ENCODE measurements at regions not wholly inside any gene's neighbourhood (a gene's known extent, or its start where the extent isn't known, plus 50 kb on each side); places are given as distances from the start of the nearest gene placed in this dataset.
A peak's percentile ranks its signal among the peaks of the same experiment; 100 is the strongest.

DNA sequence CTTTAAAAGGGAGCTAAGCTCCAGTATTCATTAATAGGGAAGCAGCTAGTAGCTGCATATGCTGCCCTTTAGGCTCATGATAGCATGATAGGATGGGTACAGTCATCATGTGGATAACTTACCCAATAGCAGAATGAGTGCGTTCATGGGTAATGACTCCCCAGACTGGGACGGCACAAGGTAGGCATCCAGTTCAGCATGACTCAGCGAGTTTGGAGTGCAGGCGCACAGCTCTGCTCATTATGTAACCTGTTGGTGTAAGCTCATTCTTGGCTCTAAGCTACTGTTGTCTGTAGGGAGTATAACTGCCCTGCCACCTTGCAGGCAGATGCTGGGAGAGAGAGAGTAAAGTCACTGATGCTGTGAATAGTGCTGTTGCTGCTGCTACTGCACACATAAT lies 209.2 kb upstream of the SYT4 start:
- peaks cover 3 to 29% (median 14%) of the 10 kb centered on the region in 9 donors for H3K9me3 Mint-ChIP-seq
- H3K27ac Mint-ChIP-seq = no peak overlapping the region
- POLR2A ChIA-PET = no interaction called here
- no peaks in the 10 kb centered on the region for H3K27me3 Mint-ChIP-seq
- no peak overlapping the region for H3K4me3 Mint-ChIP-seq
- peaks cover 0 to 4% (median 0%) of the 10 kb centered on the region in 3 donors for H3K36me3 Mint-ChIP-seq
- no peak for ATAC-seq
- H3K4me1 Mint-ChIP-seq = no peaks in the 10 kb centered on the region
- peak in 3 of 10 donors; percentile 1 to 21 (median 6) for DNase-seq

DNA sequence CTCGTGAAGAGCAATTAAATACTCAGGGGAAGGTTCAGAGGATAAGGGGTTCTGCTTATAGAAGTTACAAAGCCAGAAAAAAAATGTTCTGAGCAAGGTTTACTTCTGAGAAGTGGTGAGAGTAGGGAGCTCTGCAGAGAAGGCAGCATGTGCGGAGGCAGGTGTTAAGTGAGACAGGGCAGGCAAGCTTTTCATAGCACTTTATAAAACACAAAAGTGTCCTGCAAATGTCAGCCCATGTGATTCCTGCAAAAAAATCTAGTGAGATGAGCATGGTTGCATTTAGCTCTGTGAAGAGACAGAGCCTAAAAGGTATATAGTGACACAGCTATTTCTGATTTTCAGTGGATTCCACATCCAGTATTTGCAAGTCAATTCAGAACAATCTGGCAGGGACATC lies 223.8 kb upstream of the SYT4 start:
- H3K27me3 Mint-ChIP-seq = no peaks in the 10 kb centered on the region
- H3K4me1 Mint-ChIP-seq = no peaks in the 10 kb centered on the region
- no peak overlapping the region for H3K27ac Mint-ChIP-seq
- no peak overlapping the region for H3K4me3 Mint-ChIP-seq
- no peak for DNase-seq
- ATAC-seq = no peak
- H3K36me3 Mint-ChIP-seq = no peaks in the 10 kb centered on the region
- peaks cover 3 to 34% (median 12%) of the 10 kb centered on the region in 9 donors for H3K9me3 Mint-ChIP-seq
- POLR2A ChIA-PET = no interaction called here

DNA sequence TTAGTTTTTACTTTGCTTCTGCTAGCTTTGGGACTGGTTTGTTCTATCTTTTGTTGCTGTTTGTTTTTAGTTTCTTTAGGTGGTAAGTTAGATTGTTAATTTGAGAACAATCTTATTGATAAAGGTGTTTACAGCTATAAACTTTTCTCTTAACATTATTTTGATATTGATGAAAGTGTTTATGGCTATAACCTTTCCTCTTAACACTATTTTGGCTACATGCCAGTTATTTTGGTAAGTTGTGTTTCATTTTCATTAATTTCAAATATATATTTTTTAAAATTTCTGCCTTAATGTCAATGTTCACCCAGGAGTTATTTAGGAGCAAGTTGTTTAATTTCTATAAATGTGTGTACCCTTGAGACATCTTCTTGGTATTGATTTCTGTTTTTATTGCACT lies 229.6 kb upstream of the SYT4 start:
- no peak for DNase-seq
- peaks cover 4 to 51% (median 33%) of the 10 kb centered on the region in 9 donors for H3K9me3 Mint-ChIP-seq
- POLR2A ChIA-PET = no interaction called here
- peaks cover 0 to 20% (median 0%) of the 10 kb centered on the region in 3 donors for H3K36me3 Mint-ChIP-seq
- no peaks in the 10 kb centered on the region for H3K4me1 Mint-ChIP-seq
- H3K4me3 Mint-ChIP-seq = no peak overlapping the region
- H3K27me3 Mint-ChIP-seq = no peaks in the 10 kb centered on the region
- H3K27ac Mint-ChIP-seq = no peak overlapping the region
- ATAC-seq = no peak

- POLR2A ChIA-PET = no interaction called here
- no peak overlapping the region for H3K27ac Mint-ChIP-seq
- DNase-seq = no peak
- peaks cover 6 to 51% (median 37%) of the 10 kb centered on the region in 9 donors for H3K9me3 Mint-ChIP-seq
- H3K4me1 Mint-ChIP-seq = no peaks in the 10 kb centered on the region
- no peak overlapping the region for H3K4me3 Mint-ChIP-seq
- no peak for ATAC-seq
- no peaks in the 10 kb centered on the region for H3K27me3 Mint-ChIP-seq
- H3K36me3 Mint-ChIP-seq = peaks cover 0 to 20% (median 0%) of the 10 kb centered on the region in 3 donors
These were observed 230.7 kb upstream of the SYT4 start for GRCh38 chr18:43507842-43508481.

- POLR2A ChIA-PET = no interaction called here
- H3K9me3 Mint-ChIP-seq = peaks cover 8 to 39% (median 24%) of the 10 kb centered on the region in 9 donors
- H3K27ac Mint-ChIP-seq = no peak overlapping the region
- H3K36me3 Mint-ChIP-seq = peaks cover 0 to 3% (median 0%) of the 10 kb centered on the region in 3 donors
- ATAC-seq = no peak
- DNase-seq = no peak
- H3K27me3 Mint-ChIP-seq = no peaks in the 10 kb centered on the region
- no peak overlapping the region for H3K4me3 Mint-ChIP-seq
- no peaks in the 10 kb centered on the region for H3K4me1 Mint-ChIP-seq
These were observed 237.5 kb upstream of the SYT4 start for GRCh38 chr18:43514747-43515146.

- POLR2A ChIA-PET = no interaction called here
- Mint-ChIP-seq H3K27me3 (no peaks in the 10 kb centered on the region), H3K4me3 (no peak overlapping the region), H3K27ac (no peak overlapping the region), H3K4me1 (no peaks in the 10 kb centered on the region), H3K36me3 (peaks cover 0 to 3% (median 0%) of the 10 kb centered on the region in 3 donors), H3K9me3 (peaks cover 8 to 33% (median 20%) of the 10 kb centered on the region in 9 donors)
- DNase-seq (no peak), ATAC-seq (no peak)
These were observed 238.2 kb upstream of the SYT4 start for GRCh38 chr18:43515481-43515880.

DNA sequence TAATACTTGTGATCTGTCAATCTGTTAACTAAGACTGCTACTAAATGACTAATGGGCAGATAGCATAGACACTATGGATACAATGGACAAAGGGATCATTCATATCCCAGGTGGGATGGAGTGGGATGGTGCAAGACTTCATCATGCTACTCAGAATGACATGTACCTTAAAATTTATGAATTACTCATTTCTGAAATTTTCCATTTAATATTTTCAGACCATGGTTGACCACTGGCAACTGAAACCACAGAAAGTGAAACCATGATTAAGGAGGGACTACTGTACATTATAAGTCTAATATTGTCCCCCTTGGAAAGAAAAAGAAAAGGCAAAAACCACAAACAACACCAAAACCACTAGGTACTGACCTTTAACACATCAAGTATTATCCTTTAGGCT lies 247.0 kb upstream of the SYT4 start:
- no peak for ATAC-seq

GRCh38 chr18:43525169-43525568 lies 247.9 kb upstream of the SYT4 start:
- H3K36me3 Mint-ChIP-seq = no peaks in the 10 kb centered on the region
- DNase-seq = no peak
- no peaks in the 10 kb centered on the region for H3K4me1 Mint-ChIP-seq
- ATAC-seq = no peak
- H3K4me3 Mint-ChIP-seq = no peak overlapping the region
- no peaks in the 10 kb centered on the region for H3K27me3 Mint-ChIP-seq
- H3K27ac Mint-ChIP-seq = no peak overlapping the region
- POLR2A ChIA-PET = no interaction called here
- peaks cover 0 to 10% (median 0%) of the 10 kb centered on the region in 9 donors for H3K9me3 Mint-ChIP-seq

More for the DNA sequence above, 247.0 kb upstream of the SYT4 start:
- Mint-ChIP-seq H3K27me3 (no peaks in the 10 kb centered on the region), H3K36me3 (no peaks in the 10 kb centered on the region), H3K9me3 (peaks cover 0 to 10% (median 0%) of the 10 kb centered on the region in 9 donors), H3K4me3 (no peak overlapping the region), H3K4me1 (no peaks in the 10 kb centered on the region), H3K27ac (no peak overlapping the region)
- DNase-seq = no peak
- POLR2A ChIA-PET = no interaction called here

DNA sequence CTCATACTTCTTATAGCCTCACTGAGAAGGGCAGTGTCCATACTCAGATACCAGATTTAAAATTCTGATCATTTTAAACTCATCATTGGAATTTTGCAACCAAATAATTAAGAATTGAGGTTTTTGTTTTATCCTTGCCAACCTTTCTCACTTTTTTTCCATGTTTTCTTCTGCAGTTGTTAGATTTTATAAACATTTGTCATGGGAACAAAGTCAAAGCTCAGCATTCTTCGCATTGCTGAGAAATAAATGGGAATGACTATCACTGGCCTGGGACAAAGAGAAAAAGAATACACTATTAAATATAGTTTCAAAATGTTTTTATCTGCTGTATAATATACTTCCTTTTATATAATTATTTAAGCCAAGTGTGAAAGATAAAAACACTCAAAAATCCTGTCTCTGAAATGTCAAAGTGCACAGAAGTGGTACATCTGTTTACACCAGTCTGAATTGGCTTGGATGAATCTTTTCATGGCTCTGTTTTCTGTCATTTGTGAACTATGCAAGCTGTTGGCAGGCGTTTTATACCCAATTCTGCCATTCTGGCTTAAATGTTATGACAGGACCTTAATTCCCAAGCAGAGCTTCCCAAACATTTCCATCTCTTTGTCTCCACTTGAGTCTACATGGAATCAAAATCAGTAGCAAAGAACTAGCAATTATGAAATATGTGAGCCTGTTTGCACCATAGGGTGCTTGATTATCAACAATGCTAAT lies 249.3 kb upstream of the SYT4 start:
- POLR2A ChIA-PET = no interaction called here
- no peak for ATAC-seq
- H3K27me3 Mint-ChIP-seq = no peaks in the 10 kb centered on the region
- H3K36me3 Mint-ChIP-seq = no peaks in the 10 kb centered on the region
- H3K9me3 Mint-ChIP-seq = peaks cover 0 to 10% (median 0%) of the 10 kb centered on the region in 9 donors
- H3K4me3 Mint-ChIP-seq = no peak overlapping the region
- DNase-seq = no peak
- H3K27ac Mint-ChIP-seq = no peak overlapping the region
- no peaks in the 10 kb centered on the region for H3K4me1 Mint-ChIP-seq

DNA sequence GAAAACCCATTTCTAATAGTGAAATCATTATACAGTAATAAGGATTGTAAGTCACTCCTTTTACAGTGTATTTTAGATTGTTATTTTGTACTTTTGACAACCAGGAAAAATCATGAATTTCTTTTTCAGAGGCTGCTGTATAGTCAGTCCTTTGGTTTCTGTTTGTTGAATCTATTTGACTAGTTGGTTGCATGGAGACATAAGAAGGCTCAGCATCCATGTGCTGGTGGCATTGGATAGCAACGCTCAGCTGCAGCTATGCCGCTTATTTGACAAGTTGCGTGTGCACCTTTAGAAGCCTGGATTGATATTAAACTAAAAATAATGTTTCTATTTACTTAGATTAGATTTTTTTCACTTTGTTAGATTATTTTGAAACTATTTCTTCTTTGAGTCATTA lies 254.1 kb upstream of the SYT4 start:
- H3K9me3 Mint-ChIP-seq = peaks cover 0 to 10% (median 0%) of the 10 kb centered on the region in 9 donors
- no peaks in the 10 kb centered on the region for H3K27me3 Mint-ChIP-seq
- no peaks in the 10 kb centered on the region for H3K4me1 Mint-ChIP-seq
- ATAC-seq (no peak), DNase-seq (no peak)
- H3K27ac Mint-ChIP-seq = no peak overlapping the region
- no peaks in the 10 kb centered on the region for H3K36me3 Mint-ChIP-seq
- no peak overlapping the region for H3K4me3 Mint-ChIP-seq
- POLR2A ChIA-PET = no interaction called here

- no peak for ATAC-seq
- Mint-ChIP-seq H3K4me1 (no peaks in the 10 kb centered on the region), H3K27me3 (no peaks in the 10 kb centered on the region), H3K9me3 (peaks cover 0 to 10% (median 2%) of the 10 kb centered on the region in 9 donors), H3K36me3 (no peaks in the 10 kb centered on the region), H3K27ac (no peak overlapping the region), H3K4me3 (no peak overlapping the region)
- POLR2A ChIA-PET = no interaction called here
- DNase-seq = no peak
These were observed 256.1 kb upstream of the SYT4 start for GRCh38 chr18:43533371-43533770.

GRCh38 chr18:43534511-43534910 lies 257.2 kb upstream of the SYT4 start:
- no peak overlapping the region for H3K27ac Mint-ChIP-seq
- DNase-seq (no peak), ATAC-seq (no peak)
- no peak overlapping the region for H3K4me3 Mint-ChIP-seq
- H3K9me3 Mint-ChIP-seq = peaks cover 0 to 10% (median 0%) of the 10 kb centered on the region in 9 donors
- no peaks in the 10 kb centered on the region for H3K36me3 Mint-ChIP-seq
- no peaks in the 10 kb centered on the region for H3K4me1 Mint-ChIP-seq
- no peaks in the 10 kb centered on the region for H3K27me3 Mint-ChIP-seq
- POLR2A ChIA-PET = no interaction called here

DNA sequence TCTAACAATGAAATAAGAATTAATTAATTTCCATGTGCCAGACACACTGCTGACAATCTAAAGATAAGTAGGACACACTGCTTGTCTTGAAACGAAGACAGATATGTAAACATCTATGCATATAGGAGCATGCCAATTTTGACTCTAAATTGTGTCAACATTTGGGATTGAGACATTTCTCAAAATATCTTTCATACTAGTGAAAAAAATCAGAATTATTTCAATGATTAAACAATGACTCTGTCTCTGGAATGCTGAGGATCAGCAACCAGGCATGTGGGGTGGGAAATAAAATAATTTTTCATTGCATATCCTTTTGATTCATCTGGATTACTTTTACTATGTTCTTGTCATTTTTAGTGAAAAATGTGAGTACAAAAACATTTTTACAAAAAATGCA lies 262.6 kb upstream of the SYT4 start:
- no peak overlapping the region for H3K27ac Mint-ChIP-seq
- ATAC-seq (no peak), DNase-seq (no peak)
- H3K27me3 Mint-ChIP-seq = no peaks in the 10 kb centered on the region
- H3K4me1 Mint-ChIP-seq = no peaks in the 10 kb centered on the region
- H3K36me3 Mint-ChIP-seq = no peaks in the 10 kb centered on the region
- H3K9me3 Mint-ChIP-seq = peaks cover 0 to 15% (median 5%) of the 10 kb centered on the region in 9 donors
- POLR2A ChIA-PET = no interaction called here
- H3K4me3 Mint-ChIP-seq = no peak overlapping the region

DNA sequence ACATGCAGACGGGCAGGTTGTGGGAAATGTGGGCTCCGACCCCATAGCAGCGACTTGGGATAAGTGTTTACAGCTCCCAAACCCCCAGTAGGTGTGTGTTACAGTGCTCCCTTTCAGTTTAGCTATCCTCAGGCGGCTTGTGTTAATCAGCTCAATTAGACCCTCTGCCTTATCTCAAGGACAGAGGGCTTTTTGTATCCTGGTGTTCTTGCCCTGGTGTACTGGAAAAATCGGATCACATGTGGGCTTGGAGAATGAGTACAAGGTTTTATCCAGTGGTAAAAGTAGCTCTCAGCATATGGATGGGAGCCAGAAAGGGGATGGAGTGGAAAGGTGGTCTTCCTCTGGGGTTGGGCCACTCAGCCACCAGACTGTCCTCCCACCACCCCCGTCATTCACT lies 264.7 kb upstream of the SYT4 start:
- no peak for DNase-seq
- H3K4me1 Mint-ChIP-seq = no peaks in the 10 kb centered on the region

More for the DNA sequence above, 264.7 kb upstream of the SYT4 start:
- H3K4me3 Mint-ChIP-seq = no peak overlapping the region
- H3K27me3 Mint-ChIP-seq = no peaks in the 10 kb centered on the region
- H3K9me3 Mint-ChIP-seq = peaks cover 0 to 11% (median 4%) of the 10 kb centered on the region in 9 donors
- no peaks in the 10 kb centered on the region for H3K36me3 Mint-ChIP-seq
- no peak for ATAC-seq
- POLR2A ChIA-PET = no interaction called here
- no peak overlapping the region for H3K27ac Mint-ChIP-seq
